ENCODE measurements at regions not wholly inside any gene's neighbourhood (a gene's known extent, or its start where the extent isn't known, plus 50 kb on each side); places are given as distances from the start of the nearest gene placed in this dataset.

- Histone ChIP-seq H3K9ac (ENCODE audit: low read length) (peak overlapping the region; percentile 56), H3K27me3 (ENCODE audit: low read depth, low read length) (no peaks in the 10 kb centered on the region), H4K20me1 (ENCODE audit: insufficient read depth, low read length) (no peaks in the 10 kb centered on the region), H3K27ac (ENCODE audit: low read length) (peak overlapping the region; percentile 83), H3K4me1 (ENCODE audit: low read length) (peaks cover 49% of the 10 kb centered on the region), H3K36me3 (replicated peaks; ENCODE audit: low read depth, low read length) (no peaks in the 10 kb centered on the region), H3K9me3 (ENCODE audit: insufficient read depth, low read length) (no peaks in the 10 kb centered on the region), H3K4me2 (ENCODE audit: low read length) (peak overlapping the region; percentile 65), H3K79me2 (ENCODE audit: low read length) (no peaks in the 10 kb centered on the region), H3K4me3 (ENCODE audit: low read length) (peak overlapping the region; percentile 51), H2AFZ (ENCODE audit: low read depth, low read length) (no peak overlapping the region)
- TF ChIP-seq EZH2phosphoT487 (IDR thresholded peaks at IDR 0.05; ENCODE audit: low read depth) = no peak
- TF ChIP-seq, protein P1, sequence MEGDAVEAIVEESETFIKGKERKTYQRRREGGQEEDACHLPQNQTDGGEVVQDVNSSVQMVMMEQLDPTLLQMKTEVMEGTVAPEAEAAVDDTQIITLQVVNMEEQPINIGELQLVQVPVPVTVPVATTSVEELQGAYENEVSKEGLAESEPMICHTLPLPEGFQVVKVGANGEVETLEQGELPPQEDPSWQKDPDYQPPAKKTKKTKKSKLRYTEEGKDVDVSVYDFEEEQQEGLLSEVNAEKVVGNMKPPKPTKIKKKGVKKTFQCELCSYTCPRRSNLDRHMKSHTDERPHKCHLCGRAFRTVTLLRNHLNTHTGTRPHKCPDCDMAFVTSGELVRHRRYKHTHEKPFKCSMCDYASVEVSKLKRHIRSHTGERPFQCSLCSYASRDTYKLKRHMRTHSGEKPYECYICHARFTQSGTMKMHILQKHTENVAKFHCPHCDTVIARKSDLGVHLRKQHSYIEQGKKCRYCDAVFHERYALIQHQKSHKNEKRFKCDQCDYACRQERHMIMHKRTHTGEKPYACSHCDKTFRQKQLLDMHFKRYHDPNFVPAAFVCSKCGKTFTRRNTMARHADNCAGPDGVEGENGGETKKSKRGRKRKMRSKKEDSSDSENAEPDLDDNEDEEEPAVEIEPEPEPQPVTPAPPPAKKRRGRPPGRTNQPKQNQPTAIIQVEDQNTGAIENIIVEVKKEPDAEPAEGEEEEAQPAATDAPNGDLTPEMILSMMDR (IDR thresholded peaks at IDR 0.05; ENCODE audit: low read depth, low read length) = no peak
Observed at GRCh38 chr12:11969437-11970154, 101.1 kb upstream of the BCL2L14 start.

DNA sequence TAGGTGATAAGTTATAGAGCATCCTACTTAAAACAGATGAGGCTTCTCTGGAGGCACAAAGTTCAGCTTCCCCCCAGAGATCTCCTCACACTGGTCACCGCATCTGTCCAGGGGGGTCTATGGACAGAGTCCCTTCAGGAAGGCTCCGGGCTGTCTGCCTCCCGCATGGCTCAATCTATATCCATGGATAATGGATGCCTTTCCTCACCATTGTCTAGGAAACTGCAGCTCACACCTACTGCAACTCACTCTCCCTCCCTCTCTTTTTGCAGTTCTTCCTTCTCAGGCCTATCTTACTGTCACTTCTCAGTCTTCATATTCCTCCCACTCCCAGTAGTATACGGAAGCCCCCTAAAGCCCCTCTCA lies 100.6 kb upstream of the BCL2L14 start:
- no peaks in the 10 kb centered on the region for H3K9me3 ChIP-seq (ENCODE audit: insufficient read depth, low read length)
- no peak overlapping the region for H2AFZ ChIP-seq (ENCODE audit: low read depth, low read length)
- H3K79me2 ChIP-seq (ENCODE audit: low read length) = no peaks in the 10 kb centered on the region
- TF ChIP-seq EZH2phosphoT487 (IDR thresholded peaks at IDR 0.05; ENCODE audit: low read depth) = no peak
- TF ChIP-seq, protein P1 (IDR thresholded peaks at IDR 0.05; ENCODE audit: low read depth, low read length) = no peak
- peak overlapping the region; percentile 56 for H3K9ac ChIP-seq (ENCODE audit: low read length)
- no peaks in the 10 kb centered on the region for H3K27me3 ChIP-seq (ENCODE audit: low read depth, low read length)
- peaks cover 49% of the 10 kb centered on the region for H3K4me1 ChIP-seq (ENCODE audit: low read length)
- H3K4me3 ChIP-seq (ENCODE audit: low read length) = no peak overlapping the region; the same call in 1 of the 2 replicates
- H4K20me1 ChIP-seq (ENCODE audit: insufficient read depth, low read length) = no peaks in the 10 kb centered on the region
- peak overlapping the region; percentile 65 for H3K4me2 ChIP-seq (ENCODE audit: low read length)
- H3K36me3 ChIP-seq (replicated peaks; ENCODE audit: low read depth, low read length) = no peaks in the 10 kb centered on the region
- peak overlapping the region; percentile 83 for H3K27ac ChIP-seq (ENCODE audit: low read length)

DNA sequence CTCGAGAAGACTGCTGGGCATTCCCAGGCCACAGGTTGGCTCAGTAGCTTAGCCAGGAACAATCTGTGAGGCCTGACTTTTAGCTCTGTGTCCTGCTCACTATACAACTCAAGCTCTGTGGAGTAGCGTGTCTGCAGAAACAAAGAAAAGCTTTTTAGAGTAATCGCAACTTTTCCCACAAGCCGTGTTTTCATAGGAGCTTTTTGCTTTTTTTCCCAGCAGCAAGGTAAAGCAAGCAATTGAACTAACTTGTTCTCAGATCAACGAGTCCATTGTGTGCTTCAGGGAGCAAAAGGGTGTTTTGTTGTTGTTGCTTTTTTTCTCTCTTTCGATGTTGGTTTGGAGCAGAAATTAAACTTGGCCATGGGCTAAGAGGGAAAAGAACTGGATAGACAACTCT lies 97.3 kb upstream of the BCL2L14 start:
- Histone ChIP-seq H3K9me3 (ENCODE audit: insufficient read depth, low read length) (no peaks in the 10 kb centered on the region), H3K27ac (ENCODE audit: low read length) (no peak overlapping the region), H3K27me3 (ENCODE audit: low read depth, low read length) (no peaks in the 10 kb centered on the region), H3K4me3 (ENCODE audit: low read length) (no peak overlapping the region), H3K36me3 (replicated peaks; ENCODE audit: low read depth, low read length) (no peaks in the 10 kb centered on the region), H3K9ac (ENCODE audit: low read length) (no peak overlapping the region), H4K20me1 (ENCODE audit: insufficient read depth, low read length) (no peaks in the 10 kb centered on the region), H2AFZ (ENCODE audit: low read depth, low read length) (no peak overlapping the region), H3K4me1 (ENCODE audit: low read length) (peaks cover 23% of the 10 kb centered on the region), H3K4me2 (ENCODE audit: low read length) (no peak overlapping the region), H3K79me2 (ENCODE audit: low read length) (no peaks in the 10 kb centered on the region)
- TF ChIP-seq, protein P1 (IDR thresholded peaks at IDR 0.05; ENCODE audit: low read depth, low read length) = no peak
- TF ChIP-seq EZH2phosphoT487 (IDR thresholded peaks at IDR 0.05; ENCODE audit: low read depth) = no peak

GRCh38 chr12:11976005-11976404 lies 94.7 kb upstream of the BCL2L14 start:
- H2AFZ ChIP-seq (ENCODE audit: low read depth, low read length) = no peak overlapping the region
- H3K4me1 ChIP-seq (ENCODE audit: low read length) = peaks cover 25% of the 10 kb centered on the region
- no peaks in the 10 kb centered on the region for H3K36me3 ChIP-seq (replicated peaks; ENCODE audit: low read depth, low read length)
- TF ChIP-seq EZH2phosphoT487 (IDR thresholded peaks at IDR 0.05; ENCODE audit: low read depth) = no peak
- TF ChIP-seq, protein P1 (IDR thresholded peaks at IDR 0.05; ENCODE audit: low read depth, low read length) = no peak
- H4K20me1 ChIP-seq (ENCODE audit: insufficient read depth, low read length) = no peaks in the 10 kb centered on the region
- H3K27ac ChIP-seq (ENCODE audit: low read length) = no peak overlapping the region
- H3K79me2 ChIP-seq (ENCODE audit: low read length) = no peaks in the 10 kb centered on the region
- no peak overlapping the region for H3K4me2 ChIP-seq (ENCODE audit: low read length)
- no peaks in the 10 kb centered on the region for H3K27me3 ChIP-seq (ENCODE audit: low read depth, low read length)
- no peak overlapping the region for H3K9ac ChIP-seq (ENCODE audit: low read length)
- no peak overlapping the region for H3K4me3 ChIP-seq (ENCODE audit: low read length)
- H3K9me3 ChIP-seq (ENCODE audit: insufficient read depth, low read length) = no peaks in the 10 kb centered on the region
